ENCODE measurements at regions not wholly inside any gene's neighbourhood (a gene's known extent, or its start where the extent isn't known, plus 50 kb on each side); places are given as distances from the start of the nearest gene placed in this dataset.

GRCh38 chr18:22507055-22507454 is 89.3 kb upstream of the CTAGE1 start:
- H3K4me2 ChIP-seq (ENCODE audit: control insufficient read depth, insufficient read depth) = no peak overlapping the region
- in situ Hi-C loops (cut with MboI) (no loop called here), intact Hi-C loops (cut with micrococcal nuclease; ENCODE audit: unreplicated experiment) (loop anchor here (10.0 kb wide), 1 partner anchor 118 kb away; no protein-coding TSS in a partner anchor)
- SMC1A ChIA-PET (ENCODE audit: uncharacterized antibody, unreplicated experiment) = no interaction called here
- no peak overlapping the region for H3K4me3 ChIP-seq
- WGBS (ENCODE audit: insufficient coverage, insufficient replicate concordance, low lambda C conversion rate, missing lambda C conversion rate) = 0% methylated on average over 2 of the region's 2 CpGs
- no peak for ATAC-seq
- BruUV-seq (replicated peaks) = no TSS peak
- H2AFZ ChIP-seq (ENCODE audit: control insufficient read depth, low read depth, low read length) = no peak overlapping the region
- no peaks in the 10 kb centered on the region for H3K4me1 ChIP-seq (ENCODE audit: control insufficient read depth, insufficient read depth, low read length)
- RAD21 ChIA-PET (ENCODE audit: unreplicated experiment) = no interaction called here
- H3K27ac ChIP-seq (ENCODE audit: control insufficient read depth, insufficient read depth) = no peak overlapping the region
- CTCF ChIA-PET = no interaction called here
- no peak for DNase-seq (ENCODE audit: low read depth, low spot score)
- no peaks in the 10 kb centered on the region for H4K20me1 ChIP-seq (ENCODE audit: control insufficient read depth, insufficient read depth)
- no peaks in the 10 kb centered on the region for H3K27me3 ChIP-seq (replicated peaks in 1 of 2; ENCODE audit: control insufficient read depth in 2 of 2, insufficient read depth in 2 of 2, low read length in 1 of 2)
- POLR2A ChIA-PET = no interaction called here
- H3K9me3 ChIP-seq (replicated peaks; ENCODE audit: control insufficient read depth, insufficient read depth, low read length) = no peaks in the 10 kb centered on the region
- H3K9ac ChIP-seq (ENCODE audit: control insufficient read depth, insufficient read depth, low read length) = no peak overlapping the region
- no peak for FAIRE-seq
- H3K79me2 ChIP-seq (ENCODE audit: control insufficient read depth, insufficient read depth, low read length) = no peaks in the 10 kb centered on the region
- no peaks in the 10 kb centered on the region for H3K36me3 ChIP-seq (ENCODE audit: control insufficient read depth in 2 of 2, insufficient read depth in 2 of 2, low read length in 1 of 2)
- TF ChIP-seq ZBTB11 (CRISPR knock-in tag; IDR thresholded peaks at IDR 0.05) (no peak), STAT3 (IDR thresholded peaks at IDR 0.05; ENCODE audit: low read depth, low read length) (no peak), MEF2B (IDR thresholded peaks at IDR 0.05; ENCODE audit: partially characterized antibody, poor library complexity, severe bottlenecking) (no peak), ZNF274 (IDR thresholded peaks at IDR 0.05; ENCODE audit: insufficient read depth, insufficient read length) (no peak), ZBTB4 (CRISPR knock-in tag; IDR thresholded peaks at IDR 0.05) (no peak), EED (IDR thresholded peaks at IDR 0.05; ENCODE audit: low read depth) (no peak), FOXM1 (IDR thresholded peaks at IDR 0.05; ENCODE audit: low read depth, low read length) (no peak), ZNF622 (IDR thresholded peaks at IDR 0.05) (no peak), ZBTB40 (IDR thresholded peaks at IDR 0.05; ENCODE audit: borderline replicate concordance) (no peak), ESRRA (IDR thresholded peaks at IDR 0.05; ENCODE audit: low read length) (no peak), E2F4 (IDR thresholded peaks at IDR 0.05; ENCODE audit: low read depth, low read length) (no peak), MTA2 (IDR thresholded peaks at IDR 0.05; ENCODE audit: low read depth) (no peak), CEBPB (IDR thresholded peaks at IDR 0.05; ENCODE audit: borderline replicate concordance in 1 of 2, low read depth in 2 of 2, low read length in 2 of 2) (no peak)

Measured in GM12878 (cell line).